ENCODE measurements at regions not wholly inside any gene's neighbourhood (a gene's known extent, or its start where the extent isn't known, plus 50 kb on each side); places are given as distances from the start of the nearest gene placed in this dataset.

- POLR2A ChIA-PET = no interaction called here
Measured at GRCh38 chrX:20500949-20501348, 234.2 kb upstream of the RPS6KA3 start.

More at GRCh38 chrX:20500949-20501348, 234.2 kb upstream of the RPS6KA3 start:
- H3K27ac ChIP-seq (ENCODE audit: low read depth, low read length) = no peak overlapping the region
- H3K79me2 ChIP-seq (ENCODE audit: insufficient read depth, low read length) = no peaks in the 10 kb centered on the region
- H4K20me1 ChIP-seq (ENCODE audit: insufficient read depth) = no peaks in the 10 kb centered on the region
- no peaks in the 10 kb centered on the region for H3K9me2 ChIP-seq (ENCODE audit: insufficient read depth)
- intact Hi-C loops (cut with micrococcal nuclease) = no loop called here
- H3K27me3 ChIP-seq (ENCODE audit: insufficient read depth, low read length) = no peaks in the 10 kb centered on the region
- H2AFZ ChIP-seq (ENCODE audit: low read depth, low read length, poor library complexity, severe bottlenecking) = no peak overlapping the region
- ChIA-PET RAD21 (ENCODE audit: low non-redundant PET in 1 of 2, low total read pairs in 2 of 2, uncharacterized antibody in 2 of 2, unreplicated experiment in 2 of 2) (no interaction called here), CTCF (no interaction called here)
- no TSS peak for BruUV-seq (replicated peaks)
- TF ChIP-seq EGR1 (IDR thresholded peaks at IDR 0.05; ENCODE audit: low read depth) (no peak), TCF7L2 (IDR thresholded peaks at IDR 0.05; ENCODE audit: borderline replicate concordance, extremely low read depth, insufficient read depth, insufficient read length) (no peak), ELF1 (IDR thresholded peaks at IDR 0.05; ENCODE audit: borderline replicate concordance, low read depth) (no peak), RAD21 (IDR thresholded peaks at IDR 0.05; ENCODE audit: low read depth) (no peak), MAX (IDR thresholded peaks at IDR 0.05) (no peak), FOSL1 (IDR thresholded peaks at IDR 0.05; ENCODE audit: low read depth) (no peak), SIN3A (IDR thresholded peaks at IDR 0.05; ENCODE audit: low read depth) (no peak), CTCF (IDR thresholded peaks at IDR 0.05 in 2 of 3, conservative IDR thresholded peaks at IDR 0.05 in 1 of 3; ENCODE audit: borderline replicate concordance in 1 of 3, insufficient read depth in 1 of 3, low read depth in 2 of 3, low read length in 2 of 3) (no peak), EZH2 (IDR thresholded peaks at IDR 0.05) (no peak), SP1 (IDR thresholded peaks at IDR 0.05; ENCODE audit: low read depth) (no peak)
- no peaks in the 10 kb centered on the region for H3K9me3 ChIP-seq (ENCODE audit: control insufficient read depth in 1 of 2, insufficient read depth in 1 of 2, low read depth in 1 of 2, low read length in 2 of 2)
- ATAC-seq (no peak), DNase-seq (ENCODE audit: low read depth, low spot score) (no peak)
- H3K36me3 ChIP-seq (ENCODE audit: control insufficient read depth in 1 of 2, insufficient read depth in 2 of 2, low read length in 2 of 2) = no peaks in the 10 kb centered on the region
- no peak overlapping the region for H3K4me3 ChIP-seq (replicated peaks in 1 of 2; ENCODE audit: low read depth in 1 of 2, low read length in 2 of 2)
- H3K9ac ChIP-seq (ENCODE audit: low read length) = no peak overlapping the region
- no peak overlapping the region for H3K4me2 ChIP-seq (ENCODE audit: low read length)
- H3K4me1 ChIP-seq (ENCODE audit: control insufficient read depth in 1 of 2, insufficient read depth in 2 of 2, low read length in 2 of 2) = no peaks in the 10 kb centered on the region
